Thoracic aorta (tissue), 2 donors: ENCODE measurements at regions not wholly inside any gene's neighbourhood (a gene's known extent, or its start where the extent isn't known, plus 50 kb on each side); places are given as distances from the start of the nearest gene placed in this dataset.

Source experiments
- ATAC-seq: fragments of 150-250 bp; one replicate; pipeline ENCODE4 v1.8.0; 2017; ENCODE audit warnings: low read depth; ENCODE audit not compliant: insufficient number of reproducible peaks, low FRiP score
- DNase-seq: peaks from one replicate; pipeline ENCODE4 v3.0.0-alpha.2; 2020; ENCODE audit warnings: low spot score
- H3K27ac ChIP-seq, 2 donors: fragments of 200-600 bp; sonication (generic); 1 replicate in 1 of 2; 2 replicates in 1 of 2; pipeline ENCODE4 v1.5.1; 2016; ENCODE audit warnings: mild to moderate bottlenecking in 2 of 2, moderate library complexity in 2 of 2
- H3K27me3 ChIP-seq: fragments of 200-600 bp; sonication (generic); replicated peaks from 2 replicates; pipeline ENCODE4 v1.6.0; 2016; ENCODE audit warnings: mild to moderate bottlenecking; ENCODE audit not compliant: insufficient read depth
- H3K36me3 ChIP-seq: fragments of 200-600 bp; sonication (generic); one replicate; pipeline ENCODE4 v1.5.1; 2016
- H3K4me1 ChIP-seq, 2 donors: fragments of 200-600 bp; sonication (generic); 1 replicate in 1 of 2; 2 replicates in 1 of 2; pipeline versions ENCODE4 v1.5.1 to v1.6.0; 2016; ENCODE audit warnings: low read depth in 2 of 2, mild to moderate bottlenecking in 1 of 2; ENCODE audit not compliant: control insufficient read depth in 1 of 2
- H3K4me3 ChIP-seq: fragments of 200-600 bp; sonication (generic); 2 replicates; pipeline ENCODE4 v1.5.1; 2016; ENCODE audit warnings: mild to moderate bottlenecking
- H3K9me3 ChIP-seq: fragments of 200-600 bp; sonication (generic); 2 replicates; pipeline ENCODE4 v1.5.1; 2016
- TF ChIP-seq, protein P1 (sequence below): fragments of 200-600 bp; sonication (generic); IDR thresholded peaks from one replicate; pipeline ENCODE4 v1.5.1; 2019; ENCODE audit warnings: antibody characterized with exemption

DNA sequence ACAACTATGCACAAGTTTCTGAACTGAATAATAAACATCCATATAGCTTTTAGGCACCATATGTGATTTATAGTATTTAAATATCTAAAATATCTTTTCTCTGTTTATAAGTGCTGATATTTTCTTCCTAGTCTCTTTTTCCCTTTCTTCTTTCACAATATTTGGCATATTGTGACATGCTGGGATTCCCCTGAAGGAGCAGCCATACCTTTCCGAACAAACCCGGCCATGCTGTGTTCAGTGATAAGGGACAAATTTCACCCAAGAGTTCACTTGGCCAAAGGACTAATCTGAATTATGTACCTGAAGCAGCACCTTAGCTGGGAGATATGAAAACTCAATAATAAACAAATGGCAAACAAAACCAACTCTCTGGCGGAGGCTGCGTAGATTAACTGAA, 250.8 kb downstream of the RDH14 start:
- TF ChIP-seq, protein P1, sequence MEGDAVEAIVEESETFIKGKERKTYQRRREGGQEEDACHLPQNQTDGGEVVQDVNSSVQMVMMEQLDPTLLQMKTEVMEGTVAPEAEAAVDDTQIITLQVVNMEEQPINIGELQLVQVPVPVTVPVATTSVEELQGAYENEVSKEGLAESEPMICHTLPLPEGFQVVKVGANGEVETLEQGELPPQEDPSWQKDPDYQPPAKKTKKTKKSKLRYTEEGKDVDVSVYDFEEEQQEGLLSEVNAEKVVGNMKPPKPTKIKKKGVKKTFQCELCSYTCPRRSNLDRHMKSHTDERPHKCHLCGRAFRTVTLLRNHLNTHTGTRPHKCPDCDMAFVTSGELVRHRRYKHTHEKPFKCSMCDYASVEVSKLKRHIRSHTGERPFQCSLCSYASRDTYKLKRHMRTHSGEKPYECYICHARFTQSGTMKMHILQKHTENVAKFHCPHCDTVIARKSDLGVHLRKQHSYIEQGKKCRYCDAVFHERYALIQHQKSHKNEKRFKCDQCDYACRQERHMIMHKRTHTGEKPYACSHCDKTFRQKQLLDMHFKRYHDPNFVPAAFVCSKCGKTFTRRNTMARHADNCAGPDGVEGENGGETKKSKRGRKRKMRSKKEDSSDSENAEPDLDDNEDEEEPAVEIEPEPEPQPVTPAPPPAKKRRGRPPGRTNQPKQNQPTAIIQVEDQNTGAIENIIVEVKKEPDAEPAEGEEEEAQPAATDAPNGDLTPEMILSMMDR = no peak
- DNase-seq (no peak), ATAC-seq (no peak)
- Histone ChIP-seq H3K36me3 (no peaks in the 10 kb centered on the region), H3K4me1 (peaks cover 11 to 25% of the 10 kb centered on the region in 2 donors), H3K9me3 (no peaks in the 10 kb centered on the region), H3K4me3 (no peak overlapping the region), H3K27me3 (no peaks in the 10 kb centered on the region), H3K27ac (no peak overlapping the region)

DNA sequence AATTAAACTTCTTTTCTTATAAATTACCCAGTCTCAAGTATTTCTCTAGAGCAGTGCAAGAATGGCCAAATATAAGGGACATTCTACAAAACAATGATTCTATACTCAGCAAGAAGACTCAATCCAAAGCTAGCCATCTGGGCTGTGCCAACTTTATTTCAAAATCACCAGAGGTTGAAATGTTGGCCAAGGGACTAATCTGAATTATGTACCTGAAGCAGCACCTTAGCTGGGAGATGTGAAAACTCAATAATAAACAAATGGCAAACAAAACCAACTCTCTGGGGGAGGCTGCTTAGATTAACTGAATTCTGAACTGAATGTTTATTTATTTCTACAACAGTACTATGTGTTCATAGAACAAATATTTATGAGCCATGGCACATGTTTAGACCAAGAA, 251.3 kb downstream of the RDH14 start:
- ATAC-seq (no peak), DNase-seq (no peak)
- Histone ChIP-seq H3K9me3 (no peaks in the 10 kb centered on the region), H3K4me1 (peaks cover 11 to 25% of the 10 kb centered on the region in 2 donors), H3K27ac (no peak overlapping the region), H3K27me3 (no peaks in the 10 kb centered on the region), H3K4me3 (no peak overlapping the region), H3K36me3 (no peaks in the 10 kb centered on the region)
- TF ChIP-seq, protein P1 = no peak

DNA sequence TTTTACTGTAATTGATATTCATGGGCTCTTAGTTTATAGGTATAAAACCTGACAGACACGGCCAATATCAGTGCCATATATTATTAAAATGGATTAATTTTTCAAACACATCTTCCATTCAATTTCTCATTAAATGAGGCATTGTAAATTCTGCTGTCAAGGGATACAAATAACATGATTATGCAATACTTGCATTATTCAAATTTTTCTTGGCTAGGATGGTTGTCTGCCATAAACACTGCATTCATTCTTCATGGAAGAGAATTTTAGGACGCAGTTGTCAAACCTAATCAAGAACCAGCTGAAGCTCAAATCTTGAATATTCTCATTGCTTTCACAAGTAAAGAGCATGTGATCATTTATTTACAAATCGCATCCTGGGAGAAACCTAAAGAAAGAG, 255.6 kb downstream of the RDH14 start:
- ATAC-seq (no peak), DNase-seq (no peak)
- Histone ChIP-seq H3K27me3 (no peaks in the 10 kb centered on the region), H3K27ac (no peak overlapping the region), H3K4me1 (peaks cover 3 to 6% of the 10 kb centered on the region in 2 donors), H3K9me3 (no peaks in the 10 kb centered on the region), H3K4me3 (no peak overlapping the region), H3K36me3 (no peaks in the 10 kb centered on the region)
- TF ChIP-seq, protein P1 = no peak

DNA sequence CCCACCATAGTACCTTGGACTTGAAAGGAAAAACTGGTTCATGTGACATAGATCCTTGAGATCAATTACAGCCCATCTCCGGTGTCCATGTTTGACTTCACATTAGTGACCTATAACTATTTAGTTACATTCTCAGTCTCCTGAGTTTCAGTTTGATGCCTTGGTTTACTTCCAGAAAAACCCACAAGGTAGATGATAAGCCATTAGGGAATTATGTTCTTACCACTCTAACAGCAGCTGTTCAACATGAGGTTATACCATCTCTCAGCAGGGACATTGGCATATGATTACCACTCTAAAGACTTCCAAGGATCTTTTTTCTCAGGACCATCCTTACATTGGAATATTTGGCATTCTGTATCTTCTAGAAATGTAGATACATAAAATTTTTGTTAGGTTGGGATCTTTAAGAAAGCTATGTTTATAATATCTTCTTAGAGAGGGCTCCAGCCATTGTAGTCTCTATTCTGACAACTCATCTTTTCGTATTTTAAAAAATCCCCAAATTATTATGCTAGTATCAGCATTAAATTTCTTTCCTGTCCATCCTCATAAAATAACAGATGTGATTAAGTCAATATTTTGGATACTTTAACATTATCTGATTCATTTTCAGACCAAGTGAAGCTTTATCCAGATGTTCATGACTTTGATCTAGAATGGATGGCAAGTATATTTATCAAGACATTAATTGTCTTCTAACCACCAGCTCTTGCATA, 258.9 kb downstream of the RDH14 start:
- H3K9me3 ChIP-seq = no peaks in the 10 kb centered on the region
- TF ChIP-seq, protein P1 = no peak
- no peaks in the 10 kb centered on the region for H3K36me3 ChIP-seq
- H3K27me3 ChIP-seq = no peaks in the 10 kb centered on the region
- H3K4me3 ChIP-seq = no peak overlapping the region
- H3K4me1 ChIP-seq = peaks cover 0 to 12% of the 10 kb centered on the region in 2 donors
- ATAC-seq (no peak), DNase-seq (no peak)
- H3K27ac ChIP-seq = no peak overlapping the region

DNA sequence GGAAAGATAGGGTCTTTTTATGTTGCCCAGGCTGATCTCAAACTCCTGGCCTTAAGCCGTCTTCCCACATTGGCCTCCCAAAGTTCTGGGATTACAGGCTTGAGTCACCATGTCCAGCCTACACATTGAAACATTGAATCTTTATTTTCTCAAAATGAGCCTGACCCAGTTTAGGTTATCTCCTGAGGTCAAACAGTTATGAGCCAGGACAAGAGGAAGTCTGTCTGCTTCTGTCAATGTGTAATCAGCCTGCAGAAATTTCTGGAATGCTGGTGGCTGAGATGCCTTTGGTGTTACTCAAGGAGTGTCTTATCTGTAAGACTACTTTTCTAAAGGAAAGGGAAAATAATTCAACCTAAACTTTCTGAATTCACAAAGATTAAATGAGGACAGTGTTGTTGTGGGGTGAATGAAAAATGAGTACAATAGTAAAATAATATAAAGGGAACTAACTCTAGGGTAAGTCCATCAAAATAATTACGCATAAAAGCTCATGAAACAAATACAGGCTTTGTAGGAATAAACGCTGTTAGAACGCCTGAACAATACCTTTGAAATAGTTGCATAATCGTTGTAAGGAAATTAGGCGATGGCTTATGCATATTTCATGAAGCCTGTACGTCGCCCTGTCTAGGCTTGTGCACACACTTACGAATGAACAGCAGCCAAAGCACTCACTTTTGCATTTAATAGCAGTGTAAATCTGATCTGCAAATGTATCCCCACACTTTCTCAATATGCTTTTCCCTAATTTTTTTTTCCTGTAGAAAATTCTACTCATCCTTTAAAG, 260.8 kb downstream of the RDH14 start:
- no peak for ATAC-seq
- DNase-seq = no peak
- no peaks in the 10 kb centered on the region for H3K27me3 ChIP-seq
- TF ChIP-seq, protein P1 = no peak
- H3K36me3 ChIP-seq = no peaks in the 10 kb centered on the region
- H3K4me3 ChIP-seq = no peak overlapping the region
- H3K4me1 ChIP-seq = peaks cover 0 to 12% of the 10 kb centered on the region in 2 donors
- H3K27ac ChIP-seq = peak overlapping the region in 1 of 2 donors; percentile 20
- H3K9me3 ChIP-seq = no peaks in the 10 kb centered on the region
